22Rv1 (cell line): ENCODE measurements at regions not wholly inside any gene's neighbourhood (a gene's known extent, or its start where the extent isn't known, plus 50 kb on each side); places are given as distances from the start of the nearest gene placed in this dataset.

Source experiments
- ZFX ChIP-seq: fragments of 450-650 bp; IDR thresholded peaks from 2 replicates; pipeline ENCODE4 v1.6.1; 2017; ENCODE audit warnings: antibody characterized with exemption, borderline replicate concordance
- TF ChIP-seq, protein P1 (sequence below): fragments of 450-650 bp; IDR thresholded peaks from 2 replicates; pipeline ENCODE4 v1.5.1; 2017; ENCODE audit warnings: mild to moderate bottlenecking

DNA sequence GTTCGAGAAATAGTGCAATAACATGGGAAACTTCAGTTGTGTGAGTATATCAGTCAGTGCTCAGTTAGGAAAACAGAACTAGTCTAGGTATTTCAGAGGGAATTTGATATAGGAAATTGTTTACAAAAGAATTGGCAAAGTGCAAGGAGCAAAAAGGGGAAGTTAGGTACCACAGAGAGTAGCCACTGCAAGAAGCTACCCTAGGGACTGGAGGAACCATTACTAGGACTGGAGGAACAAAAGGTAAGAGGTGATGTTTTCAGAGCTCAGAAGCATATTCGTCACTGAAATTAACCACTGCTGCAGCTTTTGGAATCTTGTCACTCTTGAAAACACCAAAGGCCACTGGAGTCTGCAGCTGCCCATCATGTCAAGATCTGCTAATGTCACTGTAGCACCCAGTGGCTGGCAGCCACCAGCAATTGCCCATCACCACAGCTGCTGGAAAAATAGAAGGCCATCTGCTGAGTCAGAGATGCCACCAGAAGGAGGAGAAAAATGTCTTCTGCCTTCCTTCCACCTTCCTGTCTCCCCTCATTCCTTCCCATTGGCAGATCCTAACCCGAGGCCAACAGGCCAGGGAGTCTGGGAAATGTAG, 160.6 kb upstream of the RPS6KA3 start:
- TF ChIP-seq, protein P1, sequence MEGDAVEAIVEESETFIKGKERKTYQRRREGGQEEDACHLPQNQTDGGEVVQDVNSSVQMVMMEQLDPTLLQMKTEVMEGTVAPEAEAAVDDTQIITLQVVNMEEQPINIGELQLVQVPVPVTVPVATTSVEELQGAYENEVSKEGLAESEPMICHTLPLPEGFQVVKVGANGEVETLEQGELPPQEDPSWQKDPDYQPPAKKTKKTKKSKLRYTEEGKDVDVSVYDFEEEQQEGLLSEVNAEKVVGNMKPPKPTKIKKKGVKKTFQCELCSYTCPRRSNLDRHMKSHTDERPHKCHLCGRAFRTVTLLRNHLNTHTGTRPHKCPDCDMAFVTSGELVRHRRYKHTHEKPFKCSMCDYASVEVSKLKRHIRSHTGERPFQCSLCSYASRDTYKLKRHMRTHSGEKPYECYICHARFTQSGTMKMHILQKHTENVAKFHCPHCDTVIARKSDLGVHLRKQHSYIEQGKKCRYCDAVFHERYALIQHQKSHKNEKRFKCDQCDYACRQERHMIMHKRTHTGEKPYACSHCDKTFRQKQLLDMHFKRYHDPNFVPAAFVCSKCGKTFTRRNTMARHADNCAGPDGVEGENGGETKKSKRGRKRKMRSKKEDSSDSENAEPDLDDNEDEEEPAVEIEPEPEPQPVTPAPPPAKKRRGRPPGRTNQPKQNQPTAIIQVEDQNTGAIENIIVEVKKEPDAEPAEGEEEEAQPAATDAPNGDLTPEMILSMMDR = no peak
- TF ChIP-seq ZFX = no peak
